ENCODE measurements at regions not wholly inside any gene's neighbourhood (a gene's known extent, or its start where the extent isn't known, plus 50 kb on each side); places are given as distances from the start of the nearest gene placed in this dataset.

DNA sequence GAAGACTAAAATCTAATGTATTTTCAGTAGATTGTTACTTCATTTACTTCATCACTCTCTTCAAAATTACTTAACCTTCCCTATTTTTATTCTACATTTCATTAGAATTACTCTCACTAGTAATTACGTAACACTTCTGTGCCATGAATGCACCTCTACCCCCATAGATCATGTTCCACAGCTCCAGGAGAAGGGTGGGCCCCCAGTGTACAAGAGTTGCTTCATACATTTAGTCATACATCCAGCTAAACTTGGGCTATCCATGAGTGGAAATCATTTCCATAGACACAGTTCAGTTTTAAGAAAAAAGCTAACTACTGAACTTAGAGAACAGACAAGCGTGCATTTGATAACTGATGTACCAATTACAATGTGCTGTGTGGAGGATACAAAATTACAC is 104.2 kb downstream of the HSFY1 start:
- TF ChIP-seq, protein P1, sequence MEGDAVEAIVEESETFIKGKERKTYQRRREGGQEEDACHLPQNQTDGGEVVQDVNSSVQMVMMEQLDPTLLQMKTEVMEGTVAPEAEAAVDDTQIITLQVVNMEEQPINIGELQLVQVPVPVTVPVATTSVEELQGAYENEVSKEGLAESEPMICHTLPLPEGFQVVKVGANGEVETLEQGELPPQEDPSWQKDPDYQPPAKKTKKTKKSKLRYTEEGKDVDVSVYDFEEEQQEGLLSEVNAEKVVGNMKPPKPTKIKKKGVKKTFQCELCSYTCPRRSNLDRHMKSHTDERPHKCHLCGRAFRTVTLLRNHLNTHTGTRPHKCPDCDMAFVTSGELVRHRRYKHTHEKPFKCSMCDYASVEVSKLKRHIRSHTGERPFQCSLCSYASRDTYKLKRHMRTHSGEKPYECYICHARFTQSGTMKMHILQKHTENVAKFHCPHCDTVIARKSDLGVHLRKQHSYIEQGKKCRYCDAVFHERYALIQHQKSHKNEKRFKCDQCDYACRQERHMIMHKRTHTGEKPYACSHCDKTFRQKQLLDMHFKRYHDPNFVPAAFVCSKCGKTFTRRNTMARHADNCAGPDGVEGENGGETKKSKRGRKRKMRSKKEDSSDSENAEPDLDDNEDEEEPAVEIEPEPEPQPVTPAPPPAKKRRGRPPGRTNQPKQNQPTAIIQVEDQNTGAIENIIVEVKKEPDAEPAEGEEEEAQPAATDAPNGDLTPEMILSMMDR (IDR thresholded peaks at IDR 0.05) = no peak
- H3K27me3 Mint-ChIP-seq (ENCODE audit: low read depth in 3 of 3) = no peaks in the 10 kb centered on the region
- no peak overlapping the region for H3K4me3 Mint-ChIP-seq
- H3K4me1 Mint-ChIP-seq = no peaks in the 10 kb centered on the region
- Histone ChIP-seq H3K27me3 (ENCODE audit: control insufficient read depth in 2 of 2, insufficient read depth in 2 of 2, low read length in 2 of 2) (no peaks in the 10 kb centered on the region), H3K4me2 (replicated peaks; ENCODE audit: extremely low read depth, low read length, poor library complexity, severe bottlenecking) (no peak overlapping the region), H3K9me3 (replicated peaks in 1 of 2; ENCODE audit: control insufficient read depth in 1 of 2, insufficient read depth in 1 of 2, low read length in 2 of 2) (no peaks in the 10 kb centered on the region), H4K20me1 (ENCODE audit: insufficient read depth, low read length) (no peaks in the 10 kb centered on the region), H2AFZ (ENCODE audit: insufficient read depth, low read depth, low read length, poor library complexity, severe bottlenecking) (no peak overlapping the region), H3K4me1 (ENCODE audit: control insufficient read depth in 1 of 2, insufficient read depth in 2 of 2, low read length in 2 of 2) (no peaks in the 10 kb centered on the region), H3K27ac (ENCODE audit: low read depth in 1 of 2, low read length in 2 of 2) (no peak overlapping the region), H3K4me3 (replicated peaks in 1 of 3; ENCODE audit: low read depth in 2 of 3, low read length in 3 of 3) (no peak overlapping the region), H3K9ac (ENCODE audit: insufficient read depth, low read length, poor library complexity, severe bottlenecking) (no peak overlapping the region), H3K36me3 (replicated peaks in 1 of 2; ENCODE audit: control insufficient read depth in 1 of 2, insufficient read depth in 2 of 2, low read length in 2 of 2) (no peaks in the 10 kb centered on the region), H3K79me2 (ENCODE audit: insufficient read depth, low read length) (no peaks in the 10 kb centered on the region)
- no peaks in the 10 kb centered on the region for H3K36me3 Mint-ChIP-seq
- no peak overlapping the region for H3K27ac Mint-ChIP-seq
- WGBS (ENCODE audit: insufficient coverage) = 83% methylated on average over 1 of the region's 2 CpGs
- peaks cover 0 to 2% (median 0%) of the 10 kb centered on the region in 7 donors for H3K9me3 Mint-ChIP-seq
- intact Hi-C loops (cut with micrococcal nuclease) = no loop called here
- no peak for DNase-seq

DNA sequence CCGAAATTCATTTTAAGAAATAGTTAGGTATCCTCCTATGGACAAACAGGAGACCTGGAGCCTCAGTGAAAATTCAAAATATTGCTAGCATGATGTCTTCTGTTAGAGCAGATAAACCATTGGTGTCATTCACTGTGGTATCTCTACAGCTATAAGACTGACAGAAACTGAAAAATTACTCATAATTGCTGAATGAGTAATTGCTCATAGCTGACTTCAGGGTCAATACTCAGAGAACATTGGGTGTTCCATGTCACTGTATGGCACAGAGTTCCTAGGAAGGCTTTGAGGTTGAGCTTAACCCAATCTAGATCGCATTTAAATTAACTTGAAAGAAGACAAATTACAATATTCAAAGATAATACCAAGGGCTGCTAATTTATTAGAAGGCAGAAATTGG is 109.0 kb downstream of the HSFY2 start:
- TF ChIP-seq, protein P1 (IDR thresholded peaks at IDR 0.05) = no peak
- Histone ChIP-seq H3K79me2 (ENCODE audit: insufficient read depth, low read length) (no peaks in the 10 kb centered on the region), H3K9me3 (replicated peaks in 1 of 2; ENCODE audit: control insufficient read depth in 1 of 2, insufficient read depth in 1 of 2, low read length in 2 of 2) (no peaks in the 10 kb centered on the region), H3K4me2 (replicated peaks; ENCODE audit: extremely low read depth, low read length, poor library complexity, severe bottlenecking) (no peak overlapping the region), H3K27me3 (ENCODE audit: control insufficient read depth in 2 of 2, insufficient read depth in 2 of 2, low read length in 2 of 2) (no peaks in the 10 kb centered on the region), H3K4me3 (replicated peaks in 1 of 3; ENCODE audit: low read depth in 2 of 3, low read length in 3 of 3) (no peak overlapping the region), H2AFZ (ENCODE audit: insufficient read depth, low read depth, low read length, poor library complexity, severe bottlenecking) (no peak overlapping the region), H3K27ac (ENCODE audit: low read depth in 1 of 2, low read length in 2 of 2) (no peak overlapping the region), H3K9ac (ENCODE audit: insufficient read depth, low read length, poor library complexity, severe bottlenecking) (no peak overlapping the region), H3K36me3 (replicated peaks in 1 of 2; ENCODE audit: control insufficient read depth in 1 of 2, insufficient read depth in 2 of 2, low read length in 2 of 2) (no peaks in the 10 kb centered on the region), H4K20me1 (ENCODE audit: insufficient read depth, low read length) (no peaks in the 10 kb centered on the region), H3K4me1 (ENCODE audit: control insufficient read depth in 1 of 2, insufficient read depth in 2 of 2, low read length in 2 of 2) (no peaks in the 10 kb centered on the region)
- H3K9me3 Mint-ChIP-seq = peaks cover 0 to 2% (median 0%) of the 10 kb centered on the region in 7 donors
- H3K27ac Mint-ChIP-seq = no peak overlapping the region
- WGBS (ENCODE audit: insufficient coverage) = no CpG with 5 or more reads among the region's 2 CpGs
- intact Hi-C loops (cut with micrococcal nuclease) = no loop called here
- H3K27me3 Mint-ChIP-seq (ENCODE audit: low read depth in 3 of 3) = no peaks in the 10 kb centered on the region
- DNase-seq = no peak
- H3K4me3 Mint-ChIP-seq = no peak overlapping the region
- no peaks in the 10 kb centered on the region for H3K4me1 Mint-ChIP-seq
- no peaks in the 10 kb centered on the region for H3K36me3 Mint-ChIP-seq

Measured in CD14-positive monocyte (primary cell).